H1 (cell line): ENCODE measurements at regions not wholly inside any gene's neighbourhood (a gene's known extent, or its start where the extent isn't known, plus 50 kb on each side); places are given as distances from the start of the nearest gene placed in this dataset.

Experiments used
- CTCF ChIA-PET: fragments of 300-600 bp; sonication (Branson Sonifier 250); formaldehyde crosslinking; loops from one replicate; lab custom pipeline; 2021; ENCODE audit not compliant: partially characterized antibody; lab: Charles Lee
- POLR2A ChIA-PET: fragments of 300-600 bp; sonication (Branson Sonifier 250); formaldehyde crosslinking; loops from one replicate; lab custom pipeline; 2021; ENCODE audit warnings: inconsistent platforms; ENCODE audit not compliant: partially characterized antibody; lab: Charles Lee
- DNase-seq, 2 experiments: peaks; one replicate each; pipeline versions ENCODE4 v3.0.0 to v3.0.0-alpha.2; 2010 to 2022; ENCODE audit warnings: low spot score in 2 of 2, low read depth in 1 of 2, mixed read lengths in 1 of 2
- FAIRE-seq: peaks from 2 replicates; lab custom pipeline; 2011; peaks lifted over from hg19 to GRCh38; lab: Jason Lieb, UNC
- H2AFZ ChIP-seq: 2 replicates; pipeline ENCODE4 v1.8.1; 2012; ENCODE audit warnings: low read length, inconsistent platforms
- H2AK5ac ChIP-seq: 2 replicates; pipeline ENCODE4 v1.6.1; 2013; ENCODE audit warnings: low read depth, low read length
- H2BK120ac ChIP-seq: replicated peaks from 2 replicates; pipeline ENCODE3; 2013; ENCODE audit warnings: low read depth, low read length, inconsistent platforms
- H2BK12ac ChIP-seq: 2 replicates; pipeline ENCODE4 v1.6.1; 2013; ENCODE audit warnings: low read depth, low read length
- H2BK15ac ChIP-seq: 2 replicates; pipeline ENCODE4 v1.6.1; 2013; ENCODE audit warnings: low read length
- H2BK20ac ChIP-seq: 2 replicates; pipeline ENCODE4 v1.6.1; 2013; ENCODE audit warnings: low read length
- H2BK5ac ChIP-seq: 2 replicates; pipeline ENCODE4 v1.6.1; 2013; ENCODE audit warnings: low read depth, low read length
- H3K14ac ChIP-seq: 2 replicates; pipeline ENCODE4 v1.6.1; 2013; ENCODE audit warnings: inconsistent platforms; ENCODE audit not compliant: insufficient read length
- H3K18ac ChIP-seq: 2 replicates; pipeline ENCODE4 v1.6.1; 2013; ENCODE audit warnings: low read length; ENCODE audit errors: extremely low read depth
- H3K23ac ChIP-seq: 2 replicates; pipeline ENCODE4 v1.6.1; 2013; ENCODE audit warnings: inconsistent platforms; ENCODE audit not compliant: insufficient read length
- H3K23me2 ChIP-seq: 2 replicates; pipeline ENCODE4 v1.6.1; 2013; ENCODE audit warnings: low read depth, low read length
- H3K27ac ChIP-seq: 2 replicates; pipeline ENCODE4 v1.6.1; 2011; ENCODE audit warnings: low read depth, low read length, inconsistent platforms
- H3K27me3 ChIP-seq, 4 experiments: replicated peaks in 1 of 4; 1 replicate in 1 of 4; 2 replicates in 3 of 4; pipeline versions ENCODE4 v1.6.1 to v1.8.1; 2011 to 2013; ENCODE audit warnings: low read length in 3 of 4, mild to moderate bottlenecking in 3 of 4, inconsistent platforms in 2 of 4, mixed read lengths in 2 of 4, moderate library complexity in 1 of 4; ENCODE audit not compliant: control insufficient read depth in 3 of 4, insufficient read depth in 3 of 4; ENCODE audit errors: extremely low read depth in 1 of 4
- H3K36me3 ChIP-seq, 4 experiments: 2 replicates each; pipeline versions ENCODE4 v1.6.1 to v1.8.1; 2011 to 2013; ENCODE audit warnings: mild to moderate bottlenecking in 4 of 4, low read length in 3 of 4, moderate library complexity in 2 of 4, control low read depth in 1 of 4, inconsistent platforms in 1 of 4; ENCODE audit not compliant: insufficient read depth in 4 of 4, control insufficient read depth in 2 of 4
- H3K4ac ChIP-seq: replicated peaks from 2 replicates; pipeline ENCODE3; 2013; ENCODE audit warnings: low read length, low read depth, mixed read lengths, inconsistent platforms; ENCODE audit not compliant: insufficient read length
- H3K4me1 ChIP-seq, 4 experiments: replicated peaks in 1 of 4; 1 replicate in 1 of 4; 2 replicates in 3 of 4; pipeline versions ENCODE4 v1.6.1 to v1.8.1; 2011 to 2013; ENCODE audit warnings: low read length in 3 of 4, inconsistent platforms in 2 of 4, mixed read lengths in 1 of 4; ENCODE audit not compliant: insufficient read depth in 4 of 4, control insufficient read depth in 3 of 4
- H3K4me2 ChIP-seq, 2 experiments: 2 replicates each; pipeline versions ENCODE4 v1.6.1 to v1.8.1; 2011 to 2013; ENCODE audit warnings: low read depth in 2 of 2, low read length in 2 of 2, control low read depth in 1 of 2, inconsistent platforms in 1 of 2, mild to moderate bottlenecking in 1 of 2; ENCODE audit not compliant: insufficient read depth in 1 of 2
- H3K4me3 ChIP-seq, 4 experiments: fragments of 200-600, 300-600 bp in 1 of 4; sonication (generic), shearing (Covaris generic), sonication (Bioruptor Twin) in 1 of 4; 2 replicates each; pipeline versions ENCODE4 v1.5.1 to v1.8.1; 2011 to 2016; ENCODE audit warnings: low read length in 4 of 4, low read depth in 3 of 4, control low read depth in 2 of 4, inconsistent platforms in 2 of 4, mild to moderate bottlenecking in 2 of 4, mixed read lengths in 1 of 4, moderate library complexity in 1 of 4; ENCODE audit not compliant: insufficient read depth in 2 of 4; ENCODE audit errors: extremely low read depth in 1 of 4
- H3K56ac ChIP-seq: replicated peaks from 2 replicates; pipeline ENCODE3; 2013; ENCODE audit warnings: low read depth, mild to moderate bottlenecking, mixed read lengths, low read length, inconsistent platforms; ENCODE audit not compliant: insufficient read length
- H3K79me1 ChIP-seq: 2 replicates; pipeline ENCODE4 v1.6.1; 2013; ENCODE audit warnings: low read depth, low read length, control low read depth
- H3K79me2 ChIP-seq, 2 experiments: 2 replicates each; pipeline versions ENCODE4 v1.6.1 to v1.8.1; 2012 to 2013; ENCODE audit warnings: low read length in 2 of 2, mild to moderate bottlenecking in 2 of 2, inconsistent platforms in 1 of 2; ENCODE audit not compliant: insufficient read depth in 2 of 2, control insufficient read depth in 1 of 2
- H3K9ac ChIP-seq, 4 experiments: replicated peaks in 1 of 4; 1 replicate in 1 of 4; 2 replicates in 3 of 4; pipeline versions ENCODE4 v1.6.1 to v1.8.1; 2011 to 2013; ENCODE audit warnings: low read depth in 3 of 4, low read length in 3 of 4, control low read depth in 2 of 4, mild to moderate bottlenecking in 2 of 4, moderate library complexity in 2 of 4, inconsistent platforms in 1 of 4; ENCODE audit errors: extremely low read depth in 1 of 4
- H3K9me3 ChIP-seq, 2 experiments: 2 replicates each; pipeline versions ENCODE4 v1.6.1 to v1.8.1; 2012 to 2013; ENCODE audit warnings: mild to moderate bottlenecking in 2 of 2, moderate library complexity in 2 of 2, control low read depth in 1 of 2, inconsistent platforms in 1 of 2, low read depth in 1 of 2, low read length in 1 of 2, mixed read lengths in 1 of 2; ENCODE audit not compliant: insufficient read depth in 2 of 2
- H4K20me1 ChIP-seq, 2 experiments: replicated peaks in 1 of 2; 2 replicates each; pipeline versions ENCODE3 to v1.8.1; 2011 to 2013; ENCODE audit warnings: inconsistent platforms in 2 of 2, low read length in 2 of 2, mild to moderate bottlenecking in 1 of 2; ENCODE audit not compliant: insufficient read depth in 2 of 2, control insufficient read depth in 1 of 2
- H4K5ac ChIP-seq: 2 replicates; pipeline ENCODE4 v1.6.1; 2013; ENCODE audit warnings: low read length, low read depth, mixed read lengths, inconsistent platforms; ENCODE audit not compliant: insufficient read length
- H4K8ac ChIP-seq: 2 replicates; pipeline ENCODE4 v1.8.0; 2013; ENCODE audit warnings: mild to moderate bottlenecking, moderate library complexity, low read length, inconsistent platforms; ENCODE audit not compliant: insufficient read depth; ENCODE audit errors: extremely low read depth
- H4K91ac ChIP-seq: replicated peaks from 2 replicates; pipeline ENCODE3; 2013; ENCODE audit warnings: low read length, mixed read lengths, inconsistent platforms; ENCODE audit not compliant: insufficient read length
- EGR1 ChIP-seq: IDR thresholded peaks from 2 replicates; pipeline ENCODE4 v1.6.1; 2011; ENCODE audit warnings: low read depth, low read length, borderline replicate concordance
- TAF7 ChIP-seq: optimal IDR thresholded peaks from 2 replicates; pipeline ENCODE3; 2011; ENCODE audit warnings: low read depth, mild to moderate bottlenecking, inconsistent platforms, low read length, moderate library complexity, borderline replicate concordance
- WGBS, 2 experiments: shearing (Covaris generic) in 1 of 2; methylation state at CpG; one replicate each; pipeline versions ENCODE4 v1.1.6 to v1.1.7; 2013 to 2015; ENCODE audit warnings: low lambda C conversion rate in 2 of 2, mixed read lengths in 2 of 2, inconsistent platforms in 1 of 2, low coverage in 1 of 2, missing lambda C conversion rate in 1 of 2; ENCODE audit not compliant: insufficient replicate concordance in 2 of 2, insufficient coverage in 1 of 2, insufficient read length in 1 of 2; ENCODE audit errors: extremely low coverage in 1 of 2, missing lambda C conversion rate in 1 of 2; 5-methylcytosine and 5-hydroxymethylcytosine counted together
- TF ChIP-seq, protein P1 (sequence below): IDR thresholded peaks from 2 replicates; pipeline ENCODE4 v1.6.1; 2012; ENCODE audit warnings: inconsistent platforms

DNA sequence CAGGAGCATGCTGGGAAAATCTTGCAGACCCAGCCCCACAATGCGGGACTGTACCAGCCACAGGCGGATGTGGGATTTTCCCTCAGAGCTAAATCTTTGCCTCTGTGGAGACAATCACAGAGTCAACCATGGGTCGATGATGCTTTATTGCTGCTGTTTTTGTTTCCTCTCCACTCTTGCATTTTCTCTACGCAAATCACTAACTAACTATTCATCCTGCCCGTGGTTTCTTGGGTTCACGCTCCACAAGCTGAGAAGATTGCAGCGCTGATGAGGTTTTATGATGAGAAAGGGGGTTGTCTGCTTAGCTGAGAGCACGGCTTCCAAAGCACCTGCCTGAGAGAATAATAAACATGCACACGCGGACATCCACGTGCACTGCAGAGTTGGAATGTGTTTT is 500.2 kb upstream of the ADAMTS16 start:
- Histone ChIP-seq H2AK5ac (no peak overlapping the region), H2BK12ac (no peak overlapping the region), H2AFZ (no peak overlapping the region), H3K23me2 (no peaks in the 10 kb centered on the region; the same call in 1 of the 2 replicates), H2BK120ac (no peak overlapping the region), H3K14ac (no peak overlapping the region), H4K20me1 (no peaks in the 10 kb centered on the region), H3K27ac (no peak overlapping the region), H3K36me3 (no peaks in the 10 kb centered on the region), H3K23ac (no peak overlapping the region), H4K91ac (no peak overlapping the region), H3K9ac (no peak overlapping the region), H3K79me2 (no peaks in the 10 kb centered on the region), H3K79me1 (no peaks in the 10 kb centered on the region), H3K4me1 (peaks cover 0 to 2% (median 0%) of the 10 kb centered on the region in 4 experiments; a peak in 1 of 7 replicates), H3K4ac (no peak overlapping the region), H3K18ac (no peak overlapping the region), H3K27me3 (no peaks in the 10 kb centered on the region), H2BK5ac (no peak overlapping the region), H4K5ac (no peak overlapping the region), H4K8ac (no peak overlapping the region), H2BK15ac (no peak overlapping the region), H3K4me2 (no peak overlapping the region), H3K9me3 (peaks cover 3 to 6% of the 10 kb centered on the region in 2 experiments; a peak in 3 of 4 replicates), H3K4me3 (no peak overlapping the region), H2BK20ac (no peak overlapping the region), H3K56ac (no peak overlapping the region)
- no peak for DNase-seq
- no peak for FAIRE-seq
- ChIA-PET CTCF (interaction anchor here (1.0 to 2.4 kb wide), 8 partner anchors 14 to 431 kb away, joined by 3 to 16 read pairs (median 3); no protein-coding TSS in a partner anchor), POLR2A (no interaction called here)
- TF ChIP-seq EGR1 (no peak), TAF7 (no peak)
- TF ChIP-seq, protein P1, sequence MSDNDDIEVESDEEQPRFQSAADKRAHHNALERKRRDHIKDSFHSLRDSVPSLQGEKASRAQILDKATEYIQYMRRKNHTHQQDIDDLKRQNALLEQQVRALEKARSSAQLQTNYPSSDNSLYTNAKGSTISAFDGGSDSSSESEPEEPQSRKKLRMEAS = no peak
- 97% methylated on average over 11 of the region's 11 CpGs; no CpG with 5 or more reads in 1 of the 2 experiments for whole genome bisulfite sequencing, 2 experiments
